SK-N-SH treated with all-trans-retinoic acid at 6 μM for 48 hours (cell line): ENCODE measurements at regions not wholly inside any gene's neighbourhood (a gene's known extent, or its start where the extent isn't known, plus 50 kb on each side); places are given as distances from the start of the nearest gene placed in this dataset.
A peak's percentile ranks its signal among the peaks of the same experiment; 100 is the strongest.

Experiments
- ATAC-seq: fragments of 200-7000 bp; cut with Tn5 transposase; 3 replicates; pipeline ENCODE4 v1.9.1; 2020; ENCODE audit warnings: mild to moderate bottlenecking, moderate library complexity
- ARNTL ChIP-seq: fragments of 450-650 bp; formaldehyde crosslinking; IDR thresholded peaks from 2 replicates; pipeline ENCODE4 v1.5.0; 2020; ENCODE audit warnings: low read depth, mild to moderate bottlenecking, moderate library complexity, borderline replicate concordance
- BACH2 ChIP-seq: fragments of 250-450 bp; sonication (Bioruptor Pico); IDR thresholded peaks from 2 replicates; pipeline ENCODE4 v1.9.0; 2021; ENCODE audit warnings: mild to moderate bottlenecking, borderline replicate concordance
- ESRRG ChIP-seq: fragments of 250-450 bp; sonication (Bioruptor Pico); IDR thresholded peaks from 2 replicates; pipeline ENCODE4 v1.6.1; 2021; ENCODE audit warnings: mild to moderate bottlenecking
- GLIS3 ChIP-seq: fragments of 250-450 bp; sonication (Bioruptor Pico); IDR thresholded peaks from 2 replicates; pipeline ENCODE4 v1.5.0; 2020; ENCODE audit warnings: mild to moderate bottlenecking, moderate library complexity
- ISL1 ChIP-seq: fragments of 250-450 bp; sonication (Bioruptor Pico); IDR thresholded peaks from 2 replicates; pipeline ENCODE4 v2.1.2; 2022; ENCODE audit warnings: mild to moderate bottlenecking, moderate library complexity
- OSR1 ChIP-seq: fragments of 250-450 bp; sonication (Bioruptor Pico); IDR thresholded peaks from 2 replicates; pipeline ENCODE4 v1.8.0; 2022; ENCODE audit warnings: moderate library complexity, mild to moderate bottlenecking, inconsistent platforms
- PPARA ChIP-seq: fragments of 250-450 bp; sonication (Bioruptor Pico); IDR thresholded peaks from 2 replicates; pipeline ENCODE4 v1.5.0; 2020; ENCODE audit warnings: mild to moderate bottlenecking, borderline replicate concordance
- RARB ChIP-seq: fragments of 250-450 bp; sonication (Bioruptor Pico); IDR thresholded peaks from 2 replicates; pipeline ENCODE4 v1.8.0; 2021; ENCODE audit warnings: mild to moderate bottlenecking, moderate library complexity
- SNAI2 ChIP-seq: fragments of 250-450 bp; sonication (Bioruptor Pico); IDR thresholded peaks from 2 replicates; pipeline ENCODE4 v1.5.0; 2020; ENCODE audit warnings: mild to moderate bottlenecking, moderate library complexity
- TCF4 ChIP-seq: fragments of 250-450 bp; sonication (Bioruptor Pico); IDR thresholded peaks from 2 replicates; pipeline ENCODE4 v1.8.0; 2021; ENCODE audit warnings: mild to moderate bottlenecking, moderate library complexity, borderline replicate concordance
- TOX ChIP-seq: fragments of 250-450 bp; sonication (Bioruptor Pico); IDR thresholded peaks from 2 replicates; pipeline ENCODE4 v1.8.0; 2021; ENCODE audit warnings: mild to moderate bottlenecking, moderate library complexity, borderline replicate concordance
- ZC3H10 ChIP-seq: fragments of 250-450 bp; sonication (Bioruptor Pico); IDR thresholded peaks from 2 replicates; pipeline ENCODE4 v1.5.1; 2021; ENCODE audit warnings: mild to moderate bottlenecking, moderate library complexity
- ZFP3 ChIP-seq: fragments of 250-450 bp; sonication (Bioruptor Pico); IDR thresholded peaks from 2 replicates; pipeline ENCODE4 v1.5.0; 2020; ENCODE audit warnings: mild to moderate bottlenecking, moderate library complexity
- ZFP30 ChIP-seq: fragments of 450-650 bp; formaldehyde crosslinking; IDR thresholded peaks from 2 replicates; pipeline ENCODE4 v1.5.0; 2022; ENCODE audit warnings: mild to moderate bottlenecking, moderate library complexity
- ZNF565 ChIP-seq: fragments of 450-650 bp; formaldehyde crosslinking; conservative IDR thresholded peaks from 2 replicates; pipeline ENCODE4 v1.5.0; 2020; ENCODE audit warnings: low read depth, mild to moderate bottlenecking, moderate library complexity
- ZNF70 ChIP-seq: fragments of 450-650 bp; formaldehyde crosslinking; IDR thresholded peaks from 2 replicates; pipeline ENCODE4 v1.5.0; 2020; ENCODE audit warnings: mild to moderate bottlenecking, moderate library complexity
- ZNF8 ChIP-seq: fragments of 450-650 bp; formaldehyde crosslinking; IDR thresholded peaks from 2 replicates; pipeline ENCODE4 v1.5.0; 2020; ENCODE audit warnings: mild to moderate bottlenecking, moderate library complexity
- TF ChIP-seq, protein P1 (sequence below): fragments of 250-450 bp; sonication (Bioruptor Pico); IDR thresholded peaks from 2 replicates; pipeline ENCODE4 v1.5.1; 2020; ENCODE audit warnings: low read depth, mild to moderate bottlenecking, moderate library complexity
- TF ChIP-seq, protein P2 (sequence below): fragments of 250-450 bp; sonication (Bioruptor Pico); IDR thresholded peaks from 2 replicates; pipeline ENCODE4 v1.5.0; 2020; ENCODE audit warnings: mild to moderate bottlenecking, moderate library complexity
- TF ChIP-seq, protein P3 (sequence below): fragments of 250-450 bp; sonication (Bioruptor Pico); IDR thresholded peaks from 2 replicates; pipeline ENCODE4 v1.5.1; 2021; ENCODE audit warnings: mild to moderate bottlenecking, moderate library complexity
- TF ChIP-seq, protein P4 (sequence below): fragments of 250-450 bp; sonication (Bioruptor Pico); IDR thresholded peaks from 2 replicates; pipeline ENCODE4 v1.8.0; 2021; ENCODE audit warnings: low read depth, mild to moderate bottlenecking, moderate library complexity, borderline replicate concordance

DNA sequence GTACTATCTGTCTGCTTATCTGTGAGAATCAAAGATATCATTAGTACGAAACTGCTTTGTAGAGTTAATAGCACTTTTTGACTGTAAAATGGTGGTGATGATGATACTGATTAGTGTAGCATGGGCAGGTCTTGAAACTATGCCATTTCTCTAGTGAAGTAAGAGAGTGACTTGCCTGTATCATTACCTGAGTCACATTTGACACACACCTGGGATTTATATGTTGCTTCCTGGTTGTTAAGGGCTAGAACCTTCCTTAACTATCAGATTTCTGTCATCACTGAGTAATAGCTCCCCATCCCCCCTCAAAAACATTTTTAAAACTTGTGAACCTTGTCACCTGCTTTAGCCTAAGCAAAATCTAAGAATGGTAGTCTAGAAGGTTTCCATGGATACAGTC is 135.6 kb upstream of the RORB start:
- ATAC-seq: no peak

DNA sequence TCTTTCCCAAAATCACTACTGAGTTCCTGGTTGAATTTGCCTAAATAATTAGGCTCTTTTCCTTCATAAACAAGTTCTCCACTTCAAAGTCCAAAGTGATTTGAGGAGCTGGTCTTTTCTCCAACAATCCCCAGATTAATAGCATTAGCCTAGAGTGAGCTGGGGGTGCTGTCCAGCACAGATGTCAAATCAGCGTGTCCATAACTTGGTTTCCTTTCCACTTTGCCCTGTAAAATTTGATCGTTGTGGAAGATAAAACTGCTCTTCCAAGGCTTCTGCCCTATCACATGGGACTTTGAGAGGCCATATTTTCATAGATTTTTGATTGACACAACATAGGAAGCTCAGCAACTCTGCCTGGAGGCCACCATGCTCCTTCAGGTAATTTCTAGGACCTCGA is 134.7 kb upstream of the RORB start:
- TF ChIP-seq SNAI2 (CRISPR knock-in tag) (no peak), ZFP3 (CRISPR knock-in tag) (no peak), ZNF8 (CRISPR knock-in tag) (no peak), ZNF70 (CRISPR knock-in tag) (no peak), ARNTL (CRISPR knock-in tag) (no peak), ISL1 (CRISPR knock-in tag) (no peak), ZNF565 (CRISPR knock-in tag) (no peak), PPARA (CRISPR knock-in tag) (no peak)
- TF ChIP-seq, protein P1, sequence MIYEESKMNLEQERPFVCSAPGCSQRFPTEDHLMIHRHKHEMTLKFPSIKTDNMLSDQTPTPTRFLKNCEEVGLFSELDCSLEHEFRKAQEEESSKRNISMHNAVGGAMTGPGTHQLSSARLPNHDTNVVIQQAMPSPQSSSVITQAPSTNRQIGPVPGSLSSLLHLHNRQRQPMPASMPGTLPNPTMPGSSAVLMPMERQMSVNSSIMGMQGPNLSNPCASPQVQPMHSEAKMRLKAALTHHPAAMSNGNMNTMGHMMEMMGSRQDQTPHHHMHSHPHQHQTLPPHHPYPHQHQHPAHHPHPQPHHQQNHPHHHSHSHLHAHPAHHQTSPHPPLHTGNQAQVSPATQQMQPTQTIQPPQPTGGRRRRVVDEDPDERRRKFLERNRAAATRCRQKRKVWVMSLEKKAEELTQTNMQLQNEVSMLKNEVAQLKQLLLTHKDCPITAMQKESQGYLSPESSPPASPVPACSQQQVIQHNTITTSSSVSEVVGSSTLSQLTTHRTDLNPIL: no peak
- no peak for ATAC-seq

More for the DNA sequence above, 135.6 kb upstream of the RORB start:
- TF ChIP-seq RARB (no peak), OSR1 (CRISPR knock-in tag) (no peak), ZNF70 (CRISPR knock-in tag) (no peak), GLIS3 (CRISPR knock-in tag) (no peak), ZFP30 (CRISPR knock-in tag) (no peak)
- TF ChIP-seq, protein P2, sequence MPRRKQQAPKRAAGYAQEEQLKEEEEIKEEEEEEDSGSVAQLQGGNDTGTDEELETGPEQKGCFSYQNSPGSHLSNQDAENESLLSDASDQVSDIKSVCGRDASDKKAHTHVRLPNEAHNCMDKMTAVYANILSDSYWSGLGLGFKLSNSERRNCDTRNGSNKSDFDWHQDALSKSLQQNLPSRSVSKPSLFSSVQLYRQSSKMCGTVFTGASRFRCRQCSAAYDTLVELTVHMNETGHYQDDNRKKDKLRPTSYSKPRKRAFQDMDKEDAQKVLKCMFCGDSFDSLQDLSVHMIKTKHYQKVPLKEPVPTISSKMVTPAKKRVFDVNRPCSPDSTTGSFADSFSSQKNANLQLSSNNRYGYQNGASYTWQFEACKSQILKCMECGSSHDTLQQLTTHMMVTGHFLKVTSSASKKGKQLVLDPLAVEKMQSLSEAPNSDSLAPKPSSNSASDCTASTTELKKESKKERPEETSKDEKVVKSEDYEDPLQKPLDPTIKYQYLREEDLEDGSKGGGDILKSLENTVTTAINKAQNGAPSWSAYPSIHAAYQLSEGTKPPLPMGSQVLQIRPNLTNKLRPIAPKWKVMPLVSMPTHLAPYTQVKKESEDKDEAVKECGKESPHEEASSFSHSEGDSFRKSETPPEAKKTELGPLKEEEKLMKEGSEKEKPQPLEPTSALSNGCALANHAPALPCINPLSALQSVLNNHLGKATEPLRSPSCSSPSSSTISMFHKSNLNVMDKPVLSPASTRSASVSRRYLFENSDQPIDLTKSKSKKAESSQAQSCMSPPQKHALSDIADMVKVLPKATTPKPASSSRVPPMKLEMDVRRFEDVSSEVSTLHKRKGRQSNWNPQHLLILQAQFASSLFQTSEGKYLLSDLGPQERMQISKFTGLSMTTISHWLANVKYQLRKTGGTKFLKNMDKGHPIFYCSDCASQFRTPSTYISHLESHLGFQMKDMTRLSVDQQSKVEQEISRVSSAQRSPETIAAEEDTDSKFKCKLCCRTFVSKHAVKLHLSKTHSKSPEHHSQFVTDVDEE (CRISPR knock-in tag): no peak
- TF ChIP-seq, protein P3, sequence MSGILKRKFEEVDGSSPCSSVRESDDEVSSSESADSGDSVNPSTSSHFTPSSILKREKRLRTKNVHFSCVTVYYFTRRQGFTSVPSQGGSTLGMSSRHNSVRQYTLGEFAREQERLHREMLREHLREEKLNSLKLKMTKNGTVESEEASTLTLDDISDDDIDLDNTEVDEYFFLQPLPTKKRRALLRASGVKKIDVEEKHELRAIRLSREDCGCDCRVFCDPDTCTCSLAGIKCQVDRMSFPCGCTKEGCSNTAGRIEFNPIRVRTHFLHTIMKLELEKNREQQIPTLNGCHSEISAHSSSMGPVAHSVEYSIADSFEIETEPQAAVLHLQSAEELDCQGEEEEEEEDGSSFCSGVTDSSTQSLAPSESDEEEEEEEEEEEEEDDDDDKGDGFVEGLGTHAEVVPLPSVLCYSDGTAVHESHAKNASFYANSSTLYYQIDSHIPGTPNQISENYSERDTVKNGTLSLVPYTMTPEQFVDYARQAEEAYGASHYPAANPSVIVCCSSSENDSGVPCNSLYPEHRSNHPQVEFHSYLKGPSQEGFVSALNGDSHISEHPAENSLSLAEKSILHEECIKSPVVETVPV (CRISPR knock-in tag): no peak

DNA sequence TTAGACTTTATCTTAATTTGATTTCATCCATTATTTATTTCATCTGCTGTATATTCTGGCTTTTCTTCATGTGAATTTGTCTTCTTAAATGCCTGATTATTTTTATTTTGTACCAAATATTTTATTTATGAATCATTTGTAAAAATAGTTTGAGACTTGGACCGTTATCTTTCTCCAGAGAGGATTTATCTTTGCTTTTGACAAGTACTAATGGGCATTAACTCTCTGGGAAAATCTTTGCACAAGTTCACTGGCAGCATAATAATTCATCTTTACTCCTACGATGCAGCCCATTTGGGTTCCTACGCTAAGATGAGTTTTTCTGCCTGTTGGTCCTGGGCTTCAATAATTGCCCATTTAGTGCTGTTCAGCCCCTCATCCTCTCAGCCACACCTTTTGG is 131.0 kb upstream of the RORB start:
- ATAC-seq: no peak
- TF ChIP-seq ISL1 (CRISPR knock-in tag) (peak; percentile 71), ZC3H10 (CRISPR knock-in tag) (no peak)

DNA sequence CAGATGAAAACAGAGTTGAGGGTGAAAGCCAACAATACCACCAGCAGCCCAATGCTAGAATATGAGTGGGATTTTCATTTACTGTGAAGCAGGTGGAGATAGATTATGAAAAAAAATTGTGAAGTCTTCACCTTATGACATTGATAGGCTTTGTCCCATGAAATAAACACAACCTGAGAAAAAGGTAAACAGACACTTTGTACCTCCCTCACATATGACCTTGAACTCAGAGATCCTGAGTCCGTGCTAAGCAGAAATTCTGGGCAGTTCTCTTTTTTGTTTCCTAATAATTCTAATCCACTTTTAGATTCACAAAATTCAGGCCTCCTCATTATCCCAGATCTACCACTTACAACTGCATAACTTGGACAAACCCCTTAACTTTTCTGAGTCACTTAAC is 127.3 kb upstream of the RORB start:
- TF ChIP-seq, protein P3 (CRISPR knock-in tag): no peak
- TF ChIP-seq, protein P4, sequence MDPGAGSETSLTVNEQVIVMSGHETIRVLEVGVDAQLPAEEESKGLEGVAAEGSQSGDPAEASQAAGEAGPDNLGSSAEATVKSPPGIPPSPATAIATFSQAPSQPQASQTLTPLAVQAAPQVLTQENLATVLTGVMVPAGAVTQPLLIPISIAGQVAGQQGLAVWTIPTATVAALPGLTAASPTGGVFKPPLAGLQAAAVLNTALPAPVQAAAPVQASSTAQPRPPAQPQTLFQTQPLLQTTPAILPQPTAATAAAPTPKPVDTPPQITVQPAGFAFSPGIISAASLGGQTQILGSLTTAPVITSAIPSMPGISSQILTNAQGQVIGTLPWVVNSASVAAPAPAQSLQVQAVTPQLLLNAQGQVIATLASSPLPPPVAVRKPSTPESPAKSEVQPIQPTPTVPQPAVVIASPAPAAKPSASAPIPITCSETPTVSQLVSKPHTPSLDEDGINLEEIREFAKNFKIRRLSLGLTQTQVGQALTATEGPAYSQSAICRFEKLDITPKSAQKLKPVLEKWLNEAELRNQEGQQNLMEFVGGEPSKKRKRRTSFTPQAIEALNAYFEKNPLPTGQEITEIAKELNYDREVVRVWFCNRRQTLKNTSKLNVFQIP (CRISPR knock-in tag): no peak
- TF ChIP-seq ESRRG (CRISPR knock-in tag): no peak
- TF ChIP-seq ZFP3 (CRISPR knock-in tag): no peak
- no peak for TF ChIP-seq ISL1 (CRISPR knock-in tag)
- no peak for TF ChIP-seq GLIS3 (CRISPR knock-in tag)
- TF ChIP-seq ARNTL (CRISPR knock-in tag): no peak
- no peak for TF ChIP-seq TCF4 (CRISPR knock-in tag)
- TF ChIP-seq, protein P1: no peak
- no peak for TF ChIP-seq ZFP30 (CRISPR knock-in tag)
- TF ChIP-seq SNAI2 (CRISPR knock-in tag): no peak
- no peak for TF ChIP-seq ZNF565 (CRISPR knock-in tag)
- no peak for TF ChIP-seq ZC3H10 (CRISPR knock-in tag)
- TF ChIP-seq BACH2 (CRISPR knock-in tag): no peak
- TF ChIP-seq OSR1 (CRISPR knock-in tag): no peak
- TF ChIP-seq TOX (CRISPR knock-in tag): no peak
- TF ChIP-seq, all 23 proteins: peak for 0
- no peak for ATAC-seq
